ENCODE measurements at regions not wholly inside any gene's neighbourhood (a gene's known extent, or its start where the extent isn't known, plus 50 kb on each side); places are given as distances from the start of the nearest gene placed in this dataset.

GRCh38 chr4:4625488-4625887 is 83.6 kb upstream of the STX18 start:
- no peak for DNase-seq

DNA sequence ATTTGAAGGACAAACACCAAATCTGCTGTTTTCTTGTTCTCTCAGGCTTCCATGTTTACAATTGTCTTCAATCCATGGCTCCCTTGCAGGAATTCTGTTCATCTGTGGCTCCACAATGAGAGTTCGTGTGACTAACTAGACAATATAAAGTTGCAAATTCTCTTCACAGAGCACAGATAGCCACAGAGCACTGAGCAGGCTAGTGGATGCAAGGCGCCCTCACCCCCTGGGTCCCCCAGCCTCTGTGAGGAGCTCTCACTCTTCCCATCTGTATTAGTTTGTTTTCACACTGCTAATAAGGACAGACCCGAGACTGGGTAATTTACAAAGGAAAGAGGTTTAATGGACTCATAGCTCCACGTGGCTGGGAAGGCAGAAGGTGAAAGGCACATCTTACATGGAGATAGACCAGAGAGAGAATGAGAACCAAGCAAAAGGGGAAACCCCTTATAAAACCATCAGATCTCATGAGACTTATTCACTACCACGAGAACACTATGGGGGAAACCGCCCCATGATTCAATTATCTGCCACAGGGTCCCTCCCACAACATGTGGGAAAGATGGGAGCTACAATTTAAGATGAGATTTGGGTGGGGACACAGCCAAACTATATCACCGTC is 82.5 kb upstream of the STX18 start:
- no peak for DNase-seq

- DNase-seq = no peak
Observed at GRCh38 chr4:4619821-4620220, 78.0 kb upstream of the STX18 start.

DNA sequence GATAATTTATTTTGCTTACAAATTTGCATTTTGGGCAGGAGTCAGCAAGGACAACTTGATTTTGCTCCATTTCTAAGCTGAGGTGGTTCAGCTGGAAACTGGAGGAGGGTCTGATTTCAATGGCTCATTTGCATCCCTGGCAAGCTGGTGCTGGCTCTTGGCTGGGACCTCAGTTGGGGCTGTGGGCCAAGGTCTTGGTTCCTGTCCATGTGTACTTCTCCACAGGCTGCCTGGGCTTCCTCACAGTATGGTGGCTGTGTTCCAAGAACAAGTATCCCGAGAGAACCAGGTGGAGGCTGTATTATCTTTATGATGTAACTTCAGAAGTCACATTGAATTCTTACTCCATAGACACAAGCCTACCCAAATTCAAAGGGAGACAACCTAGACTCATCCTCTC is 77.0 kb upstream of the STX18 start:
- DNase-seq = peak; percentile 76

GRCh38 chr4:4614925-4615678 is 73.3 kb upstream of the STX18 start:
- DNase-seq = no peak

GRCh38 chr4:4613641-4614286 is 71.9 kb upstream of the STX18 start:
- no peak for DNase-seq

DNA sequence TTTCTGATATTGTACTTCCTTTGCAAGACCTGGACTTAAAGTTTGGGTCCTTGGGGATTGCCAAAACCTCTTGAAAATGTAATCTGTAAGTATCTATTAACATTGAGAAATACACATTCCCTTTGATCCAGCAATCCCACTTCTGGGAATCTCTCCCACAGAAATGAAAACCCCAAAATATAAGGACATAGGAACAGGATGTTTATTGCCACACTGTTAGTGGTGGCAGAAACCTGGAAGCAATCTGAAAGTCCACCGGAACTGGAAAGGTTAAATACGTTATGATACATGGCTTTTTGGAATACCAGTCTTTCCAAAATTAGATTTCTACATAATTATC is 71.2 kb upstream of the STX18 start:
- DNase-seq = no peak

DNA sequence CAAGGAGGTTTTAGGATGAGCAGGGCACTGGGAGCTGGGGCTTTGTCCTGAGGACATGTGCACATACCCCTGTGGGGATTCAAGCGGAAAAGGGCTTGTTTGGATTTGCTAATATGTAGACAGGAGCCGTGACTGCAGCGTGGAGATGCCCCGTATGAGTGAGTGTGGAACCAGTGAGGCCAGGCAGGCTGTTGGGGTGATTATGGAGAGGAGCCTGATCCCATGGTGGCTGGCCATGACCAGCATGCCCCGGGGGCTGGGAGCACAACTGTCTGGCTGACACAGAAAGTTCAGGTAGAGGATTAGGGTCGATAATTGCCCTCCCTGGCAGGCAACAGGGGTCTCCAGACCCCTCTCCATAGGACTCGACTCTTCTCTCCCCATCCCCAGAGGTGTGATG is 68.8 kb upstream of the STX18 start:
- no peak for DNase-seq

- no peak for DNase-seq
Observed at GRCh38 chr4:4609622-4610334, 67.9 kb upstream of the STX18 start.

GRCh38 chr4:4608214-4608537 is 66.3 kb upstream of the STX18 start:
- DNase-seq = no peak

- no peak for DNase-seq
Observed at GRCh38 chr4:4607336-4608213, 65.7 kb upstream of the STX18 start.

- DNase-seq = no peak
Observed at GRCh38 chr4:4606321-4606720, 64.5 kb upstream of the STX18 start.

DNA sequence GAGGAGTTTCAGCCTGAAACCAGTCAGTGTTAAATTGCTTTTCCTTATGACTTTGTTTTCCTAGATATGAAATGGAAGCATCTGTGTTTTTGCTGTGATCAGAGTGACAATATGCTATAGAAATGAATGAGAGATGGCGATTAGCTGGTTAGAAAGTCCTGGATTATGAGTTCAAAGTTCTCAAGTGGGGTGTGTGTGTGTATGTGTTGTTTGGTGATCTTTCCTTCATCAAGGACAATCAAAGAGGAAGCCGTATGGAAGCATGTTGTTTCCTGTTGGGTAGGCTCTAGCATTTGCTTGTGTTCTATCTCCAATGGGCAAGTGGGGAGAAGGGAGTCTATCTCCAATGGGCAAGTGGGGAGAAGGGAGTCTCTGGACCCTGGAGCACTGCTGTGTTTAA is 64.0 kb upstream of the STX18 start:
- DNase-seq = no peak

DNA sequence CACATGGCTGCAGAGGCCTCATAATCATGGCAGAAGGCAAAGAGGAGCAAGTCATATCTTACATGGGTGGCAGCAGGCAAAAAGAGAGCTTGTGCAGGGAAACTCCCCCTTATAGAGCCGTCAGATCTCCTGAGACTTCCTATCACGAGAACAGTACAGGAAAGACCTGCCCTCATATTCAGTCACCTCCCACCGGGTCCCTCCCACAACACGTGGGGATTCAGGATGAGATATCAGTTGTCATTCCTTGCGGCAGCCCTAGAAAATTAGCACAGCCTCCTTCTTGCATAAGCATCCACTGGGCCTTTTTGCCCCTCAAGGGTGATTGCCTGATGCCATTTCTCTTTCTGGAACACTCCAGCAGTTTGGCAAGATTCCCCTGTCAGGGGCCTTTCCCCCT is 61.7 kb upstream of the STX18 start:
- DNase-seq = no peak

DNA sequence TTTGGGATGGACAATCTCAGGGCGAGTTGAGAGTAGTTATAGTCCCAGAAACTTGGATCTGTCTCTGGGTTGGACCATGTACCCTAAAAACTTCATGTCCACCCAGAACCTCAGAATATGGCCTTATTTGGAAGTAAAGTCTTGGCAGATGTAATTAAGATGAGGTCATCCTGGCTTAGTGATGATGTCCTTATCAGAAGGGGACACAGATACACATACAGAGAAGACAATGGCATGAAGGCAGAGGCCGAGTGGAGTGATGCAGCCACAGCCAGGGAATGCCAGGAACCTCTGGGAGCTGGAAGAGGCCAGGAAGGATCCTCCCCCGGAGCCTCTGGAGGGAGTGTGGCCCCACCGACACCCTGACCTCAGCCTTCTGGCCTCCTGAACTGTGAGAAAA is 61.2 kb upstream of the STX18 start:
- DNase-seq = no peak

DNA sequence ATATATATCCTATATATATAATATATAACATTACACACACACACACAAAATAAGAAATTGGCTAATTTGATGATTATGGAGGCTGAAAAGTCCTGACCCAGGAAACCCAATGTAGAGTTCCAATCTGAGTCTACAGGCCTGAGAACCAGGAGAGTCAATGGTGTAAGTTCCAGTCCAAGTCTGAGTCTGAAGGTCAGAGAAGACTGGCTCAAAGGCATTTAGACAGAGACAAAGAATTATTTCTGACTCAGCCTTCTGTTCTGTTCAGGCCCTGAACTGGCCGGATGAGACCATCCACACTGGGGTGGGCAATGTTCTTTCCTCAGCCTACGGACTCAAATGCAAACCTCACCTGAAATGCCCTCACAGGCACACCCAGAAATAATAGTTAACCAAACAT is 60.6 kb upstream of the STX18 start:
- DNase-seq = no peak

GRCh38 chr4:4601803-4602369 is 60.0 kb upstream of the STX18 start:
- no peak for DNase-seq

DNA sequence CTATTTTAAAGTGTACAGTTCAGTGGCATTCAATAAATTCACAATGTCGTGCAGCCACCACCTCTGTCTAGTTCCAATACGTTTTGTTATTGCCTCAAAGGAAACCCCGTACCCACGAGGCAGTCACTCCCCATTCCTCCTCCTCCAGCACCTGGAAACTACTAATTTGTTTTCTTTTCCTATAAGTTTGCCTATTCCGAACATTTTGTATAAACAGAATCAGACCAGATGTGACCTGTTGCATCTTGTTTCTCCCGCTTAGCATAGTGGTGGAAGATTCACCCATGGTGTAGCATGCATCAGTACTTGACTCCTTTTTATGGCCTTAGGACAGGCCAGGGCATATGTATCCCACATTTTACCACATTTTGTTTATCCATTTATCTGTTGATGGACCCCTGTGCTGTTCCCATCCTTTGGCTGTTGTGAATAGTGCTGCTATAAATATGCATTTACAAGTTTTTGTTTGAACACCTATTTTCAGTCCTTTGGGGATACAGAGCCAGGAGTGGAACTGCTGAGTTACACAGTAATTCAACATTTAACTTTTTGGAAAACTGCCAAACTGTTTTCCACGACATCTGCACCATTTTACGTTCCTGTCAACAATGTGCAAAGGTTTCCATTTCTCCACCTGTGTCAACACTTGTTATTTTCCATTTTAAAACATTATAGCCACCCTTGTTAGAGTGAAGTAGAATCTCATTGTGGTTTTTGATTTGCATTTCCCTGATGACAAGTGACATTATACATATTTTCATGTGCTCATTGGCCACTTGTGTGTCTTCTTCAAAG is 57.8 kb upstream of the STX18 start:
- DNase-seq = no peak

DNA sequence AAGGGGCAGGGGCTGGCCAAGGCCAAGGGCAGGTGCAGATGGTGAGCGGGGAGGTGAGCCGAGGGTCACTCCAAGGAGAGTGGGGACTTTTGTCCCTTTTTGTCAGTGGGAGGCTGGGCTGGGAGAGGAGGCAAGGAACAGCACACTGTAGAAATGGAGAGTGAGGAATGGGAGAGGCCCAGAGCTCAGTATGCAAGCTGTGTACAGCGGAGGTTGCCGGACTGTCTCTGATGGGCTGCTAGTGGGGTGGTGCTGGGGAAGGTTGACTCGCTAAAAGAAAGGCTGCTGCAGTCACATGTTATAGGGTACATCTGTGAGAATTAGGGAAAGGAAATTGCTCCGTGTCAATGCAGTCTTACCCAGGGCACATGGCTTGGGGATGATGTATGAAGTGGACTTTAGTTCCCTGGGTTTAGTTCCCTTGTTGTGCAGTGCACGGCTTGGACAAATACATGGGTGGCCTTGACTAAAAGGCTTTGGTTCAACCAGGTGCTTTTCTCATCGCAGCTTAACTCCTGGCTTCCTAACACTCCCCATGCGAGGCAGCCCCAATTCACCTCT is 57.1 kb upstream of the STX18 start:
- DNase-seq = no peak

DNA sequence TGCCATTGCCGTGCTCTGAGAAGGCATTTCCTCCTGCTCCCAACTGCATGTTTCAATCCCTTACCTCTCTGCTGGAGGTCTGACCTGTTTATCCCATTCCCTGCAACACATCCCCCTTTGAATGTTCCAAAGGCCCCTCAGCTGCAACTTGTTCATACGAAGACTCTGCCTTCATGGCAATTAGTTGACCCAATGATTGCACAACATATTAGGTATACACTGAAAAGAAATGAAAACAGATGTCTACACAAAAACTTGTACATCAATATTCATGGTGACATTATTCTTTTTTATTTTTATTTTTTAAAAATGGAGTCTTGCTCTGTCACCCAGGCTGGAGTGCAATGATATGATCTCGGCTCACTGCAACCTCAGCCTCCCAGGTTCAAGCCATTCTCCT is 54.9 kb upstream of the STX18 start:
- DNase-seq = no peak

DNA sequence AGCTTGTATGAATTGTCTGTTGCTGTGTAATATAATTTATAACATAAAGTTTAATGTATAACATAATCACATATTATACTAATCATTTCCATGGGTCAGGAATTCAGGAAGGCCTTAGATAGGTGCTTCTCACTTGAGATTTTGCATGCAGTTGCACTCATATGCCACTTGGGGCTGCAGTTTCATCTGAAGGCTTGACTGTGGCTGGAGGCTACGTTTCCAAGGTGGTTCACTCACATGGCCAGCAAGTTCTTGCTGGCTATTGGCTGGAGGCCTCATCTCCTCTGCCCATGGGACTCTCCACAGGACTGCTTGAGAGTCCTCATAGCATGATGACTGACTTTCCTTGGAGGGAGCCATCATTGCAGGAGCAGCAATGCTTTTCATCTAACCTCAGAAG is 53.4 kb upstream of the STX18 start:
- no peak for DNase-seq
